A673 (cell line): ENCODE measurements at regions not wholly inside any gene's neighbourhood (a gene's known extent, or its start where the extent isn't known, plus 50 kb on each side); places are given as distances from the start of the nearest gene placed in this dataset.

Experiments
- BruUV-seq: library from RNA; stranded (reverse); fragments of 400-500 nt; replicated peaks from 2 replicates; lab custom pipeline; 2021; lab: Mats Ljungman, UMichigan
- CTCF ChIA-PET: fragments of 300-600 bp; sonication (Branson Sonifier 250); formaldehyde crosslinking; loops from one replicate; lab custom pipeline; 2022; ENCODE audit warnings: antibody characterized with exemption; lab: Charles Lee
- POLR2A ChIA-PET: fragments of 300-600 bp; sonication (Branson Sonifier 250); formaldehyde crosslinking; loops from one replicate; lab custom pipeline; 2022; ENCODE audit warnings: antibody characterized with exemption; ENCODE audit not compliant: low non-redundant PET; lab: Charles Lee
- DNase-seq: peaks from one replicate; pipeline ENCODE4 v3.0.0-alpha.2; 2015; ENCODE audit warnings: low spot score
- H3K27ac ChIP-seq: fragments of 200-600 bp; sonication (generic); 2 replicates; pipeline ENCODE4 v1.5.1; 2016; ENCODE audit warnings: mixed run types, low read depth, mild to moderate bottlenecking, mixed read lengths, antibody characterized with exemption, low read length; ENCODE audit not compliant: poor library complexity, severe bottlenecking
- H3K27me3 ChIP-seq: fragments of 200-600 bp; sonication (generic); replicated peaks from 2 replicates; pipeline ENCODE4 v1.6.1; 2017; ENCODE audit warnings: mixed run types, low read depth, mild to moderate bottlenecking, mixed read lengths, antibody characterized with exemption, low read length; ENCODE audit not compliant: insufficient read depth, poor library complexity
- H3K36me3 ChIP-seq: fragments of 200-600 bp; sonication (generic); 2 replicates; pipeline ENCODE4 v1.6.1; 2016; ENCODE audit warnings: mixed run types, mild to moderate bottlenecking, mixed read lengths, antibody characterized with exemption, low read length; ENCODE audit not compliant: insufficient read depth, poor library complexity, severe bottlenecking
- H3K4me1 ChIP-seq: fragments of 200-600 bp; sonication (generic); 2 replicates; pipeline ENCODE4 v1.6.1; 2017; ENCODE audit warnings: mixed run types, mild to moderate bottlenecking, mixed read lengths, antibody characterized with exemption, low read length; ENCODE audit not compliant: insufficient read depth, poor library complexity, severe bottlenecking
- H3K4me3 ChIP-seq: fragments of 200-600 bp; sonication (generic); 2 replicates; pipeline ENCODE4 v1.5.1; 2016; ENCODE audit warnings: low read depth, mixed run types, mild to moderate bottlenecking, mixed read lengths, low read length; ENCODE audit not compliant: poor library complexity, severe bottlenecking
- H3K9me3 ChIP-seq: fragments of 200-600 bp; sonication (generic); 2 replicates; pipeline ENCODE4 v1.6.1; 2016; ENCODE audit warnings: mixed run types, low read depth, mild to moderate bottlenecking, mixed read lengths, antibody characterized with exemption, low read length; ENCODE audit not compliant: poor library complexity, severe bottlenecking
- CTCF ChIP-seq: fragments of 300-800, 200-600 bp; sonication (generic); conservative IDR thresholded peaks from 2 replicates; pipeline ENCODE4 v1.5.1; 2017; ENCODE audit warnings: low read depth, mild to moderate bottlenecking, antibody characterized with exemption, low read length, moderate library complexity, mixed read lengths
- EZH2 ChIP-seq: fragments of 200-600 bp; sonication (generic); IDR thresholded peaks from 2 replicates; pipeline ENCODE4 v1.6.1; 2017; ENCODE audit warnings: borderline replicate concordance, low read depth, mild to moderate bottlenecking, mixed read lengths, antibody characterized with exemption, low read length; ENCODE audit not compliant: poor library complexity, severe bottlenecking
- intact Hi-C: fragments of 100-400 bp; cut with micrococcal nuclease; formaldehyde crosslinking; loops from one replicate; pipeline ENCODE4 v1.10.0; 2022; ENCODE audit not compliant: unreplicated experiment

GRCh38 chr1:208910161-208910560 lies 666.0 kb upstream of the PLXNA2 start:
- ChIA-PET CTCF (no interaction called here), POLR2A (no interaction called here)
- Histone ChIP-seq H3K9me3 (no peaks in the 10 kb centered on the region), H3K4me3 (no peak overlapping the region), H3K4me1 (no peaks in the 10 kb centered on the region), H3K27ac (no peak overlapping the region), H3K36me3 (no peaks in the 10 kb centered on the region), H3K27me3 (no peaks in the 10 kb centered on the region)
- intact Hi-C loops, result no loop called here
- DNase-seq, result no peak
- TF ChIP-seq CTCF (no peak), EZH2 (no peak)
- no TSS peak for BruUV-seq

GRCh38 chr1:208917281-208917680 lies 666.2 kb upstream of the CAMK1G start:
- BruUV-seq, result no TSS peak
- no peaks in the 10 kb centered on the region for H3K9me3 ChIP-seq
- intact Hi-C loops, result no loop called here
- no peak for TF ChIP-seq EZH2
- no peak for TF ChIP-seq CTCF
- CTCF ChIA-PET, result no interaction called here
- no peak overlapping the region for H3K27ac ChIP-seq
- no peak for DNase-seq
- POLR2A ChIA-PET, result no interaction called here
- no peaks in the 10 kb centered on the region for H3K36me3 ChIP-seq
- H3K4me3 ChIP-seq, result no peak overlapping the region
- H3K27me3 ChIP-seq, result no peaks in the 10 kb centered on the region
- H3K4me1 ChIP-seq, result no peaks in the 10 kb centered on the region

GRCh38 chr1:208917723-208918122 lies 665.8 kb upstream of the CAMK1G start:
- no peak for DNase-seq
- H3K27ac ChIP-seq, result no peak overlapping the region
- H3K9me3 ChIP-seq, result no peaks in the 10 kb centered on the region
- ChIA-PET POLR2A (no interaction called here), CTCF (no interaction called here)
- no peak overlapping the region for H3K4me3 ChIP-seq
- intact Hi-C loops, result no loop called here
- H3K27me3 ChIP-seq, result no peaks in the 10 kb centered on the region
- H3K36me3 ChIP-seq, result no peaks in the 10 kb centered on the region
- BruUV-seq, result no TSS peak
- no peaks in the 10 kb centered on the region for H3K4me1 ChIP-seq
- no peak for TF ChIP-seq CTCF
- TF ChIP-seq EZH2, result no peak
